Activated CD4-positive, alpha-beta T cell treated with anti-CD3 and anti-CD28 coated beads, Interleukin-2, amount 10 ng/mL, durations not matched to agents 24 days and 14 days (primary cell): ENCODE measurements at regions not wholly inside any gene's neighbourhood (a gene's known extent, or its start where the extent isn't known, plus 50 kb on each side); places are given as distances from the start of the nearest gene placed in this dataset.

Source experiments
- DNase-seq: peaks from one replicate; pipeline ENCODE4 v3.0.0; 2022
- H3K27ac Mint-ChIP-seq: one replicate; pipeline ENCODE4 v1.8.0; 2022; ENCODE audit warnings: mild to moderate bottlenecking, mixed read lengths
- H3K27me3 Mint-ChIP-seq: one replicate; pipeline ENCODE4 v1.8.0; 2022; ENCODE audit warnings: mixed read lengths
- H3K36me3 Mint-ChIP-seq: one replicate; pipeline ENCODE4 v1.8.0; 2022; ENCODE audit warnings: low read depth, mild to moderate bottlenecking, mixed read lengths
- H3K4me1 Mint-ChIP-seq: one replicate; pipeline ENCODE4 v1.8.0; 2021; ENCODE audit warnings: mixed read lengths
- H3K4me3 Mint-ChIP-seq: one replicate; pipeline ENCODE4 v1.8.0; 2022; ENCODE audit warnings: mild to moderate bottlenecking, moderate library complexity, mixed read lengths
- H3K9me3 Mint-ChIP-seq: one replicate; pipeline ENCODE4 v1.8.0; 2021; ENCODE audit warnings: mixed read lengths
- intact Hi-C: fragments of 100-400 bp; cut with micrococcal nuclease; formaldehyde crosslinking; loops from one replicate; pipeline ENCODE4 v1.15.1; 2023

GRCh38 chr18:10289951-10290637, 164.3 kb upstream of the APCDD1 start:
- no peak for DNase-seq
- Mint-ChIP-seq H3K4me1 (no peaks in the 10 kb centered on the region), H3K36me3 (no peaks in the 10 kb centered on the region), H3K27ac (no peak overlapping the region), H3K4me3 (no peak overlapping the region), H3K27me3 (no peaks in the 10 kb centered on the region), H3K9me3 (peaks cover 6% of the 10 kb centered on the region)
- intact Hi-C loops: no loop called here

DNA sequence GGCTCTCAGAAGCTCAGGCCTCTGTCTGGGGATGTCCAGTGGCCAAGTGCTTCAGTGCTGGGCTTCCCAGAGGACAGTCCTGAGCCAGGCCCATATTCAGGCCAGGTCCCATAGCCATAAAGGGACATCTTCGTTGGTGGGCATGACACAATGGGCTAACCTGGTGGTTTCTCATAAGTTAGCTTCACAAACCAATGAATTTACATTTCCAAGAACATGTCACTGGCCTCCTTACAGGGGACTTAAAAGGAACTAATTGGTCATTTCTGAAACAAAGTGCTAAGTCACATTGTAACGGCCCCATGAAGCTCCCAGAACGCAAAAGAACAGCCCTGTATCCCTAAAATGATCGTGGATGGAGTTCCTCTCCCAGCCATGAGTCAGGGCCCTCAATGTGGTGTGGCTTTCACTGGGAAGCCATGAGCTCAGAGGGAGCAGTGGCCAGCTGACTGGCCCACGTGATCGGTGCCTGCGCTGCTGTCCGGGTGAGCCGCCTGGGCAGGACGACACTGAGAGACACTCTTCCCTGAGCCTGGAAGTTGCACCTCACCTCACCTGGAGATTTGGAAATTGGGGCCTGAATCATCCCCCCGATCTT, 163.7 kb upstream of the APCDD1 start:
- intact Hi-C loops: no loop called here
- no peak overlapping the region for H3K27ac Mint-ChIP-seq
- no peaks in the 10 kb centered on the region for H3K4me1 Mint-ChIP-seq
- no peak overlapping the region for H3K4me3 Mint-ChIP-seq
- DNase-seq: no peak
- H3K27me3 Mint-ChIP-seq: no peaks in the 10 kb centered on the region
- no peaks in the 10 kb centered on the region for H3K36me3 Mint-ChIP-seq
- H3K9me3 Mint-ChIP-seq: peaks cover 6% of the 10 kb centered on the region

- H3K27me3 Mint-ChIP-seq: no peaks in the 10 kb centered on the region
- intact Hi-C loops: no loop called here
- peaks cover 6% of the 10 kb centered on the region for H3K9me3 Mint-ChIP-seq
These were observed 162.9 kb upstream of the APCDD1 start for GRCh38 chr18:10291568-10291981.

GRCh38 chr18:10293966-10294365, 160.5 kb upstream of the APCDD1 start:
- H3K27me3 Mint-ChIP-seq: no peaks in the 10 kb centered on the region
- H3K36me3 Mint-ChIP-seq: no peaks in the 10 kb centered on the region
- H3K9me3 Mint-ChIP-seq: no peaks in the 10 kb centered on the region
- H3K4me3 Mint-ChIP-seq: no peak overlapping the region
- no peak for DNase-seq
- no peak overlapping the region for H3K27ac Mint-ChIP-seq
- intact Hi-C loops: no loop called here
- no peaks in the 10 kb centered on the region for H3K4me1 Mint-ChIP-seq

More at GRCh38 chr18:10291568-10291981, 162.9 kb upstream of the APCDD1 start:
- no peak overlapping the region for H3K27ac Mint-ChIP-seq
- DNase-seq: no peak
- no peaks in the 10 kb centered on the region for H3K36me3 Mint-ChIP-seq
- no peaks in the 10 kb centered on the region for H3K4me1 Mint-ChIP-seq
- no peak overlapping the region for H3K4me3 Mint-ChIP-seq

DNA sequence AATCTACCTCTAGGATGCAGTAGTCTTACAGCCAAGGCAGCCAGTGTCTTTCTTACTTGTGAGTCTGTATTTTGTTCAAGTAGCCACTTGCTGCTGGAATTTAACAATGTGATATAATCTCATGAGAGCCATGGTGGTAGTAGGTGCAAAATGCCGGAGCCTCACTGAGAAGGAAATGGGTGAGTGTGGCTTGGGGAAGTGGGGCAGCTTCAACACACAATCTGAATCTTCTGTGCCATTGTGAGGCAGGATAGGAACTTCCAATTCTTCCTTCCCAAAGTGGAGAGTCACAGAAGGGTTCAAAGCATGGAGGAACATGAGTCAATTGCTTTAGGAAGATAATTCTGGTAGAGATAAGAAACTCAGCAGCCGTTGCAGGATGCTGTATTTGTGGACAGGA, 158.7 kb upstream of the APCDD1 start:
- Mint-ChIP-seq H3K27me3 (no peaks in the 10 kb centered on the region), H3K27ac (no peak overlapping the region), H3K4me1 (no peaks in the 10 kb centered on the region), H3K36me3 (no peaks in the 10 kb centered on the region), H3K9me3 (no peaks in the 10 kb centered on the region), H3K4me3 (no peak overlapping the region)
- intact Hi-C loops: no loop called here
- no peak for DNase-seq

DNA sequence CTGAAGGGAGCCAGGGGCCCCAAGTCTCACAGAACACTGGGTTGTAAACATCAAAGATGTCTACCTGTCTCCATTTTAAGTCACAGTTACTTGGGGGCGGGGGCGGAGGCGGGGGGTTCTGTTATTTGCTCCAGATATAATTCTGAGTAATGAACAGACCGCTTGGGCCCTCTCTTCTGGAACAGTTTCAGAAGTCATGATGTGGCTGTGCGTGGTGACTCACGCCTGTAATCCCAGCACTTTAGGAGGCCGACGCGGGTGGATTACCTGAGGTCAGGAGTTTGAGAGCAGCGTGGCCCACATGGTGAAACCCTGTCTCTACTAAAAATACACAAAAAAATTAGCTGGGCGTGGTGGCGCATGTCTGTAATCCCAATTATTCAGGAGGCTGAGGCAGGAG, 157.9 kb upstream of the APCDD1 start:
- Mint-ChIP-seq H3K4me1 (no peaks in the 10 kb centered on the region), H3K27ac (no peak overlapping the region), H3K9me3 (no peaks in the 10 kb centered on the region), H3K36me3 (no peaks in the 10 kb centered on the region), H3K4me3 (no peak overlapping the region), H3K27me3 (no peaks in the 10 kb centered on the region)
- intact Hi-C loops: no loop called here
- no peak for DNase-seq

GRCh38 chr18:10297086-10297485, 157.3 kb upstream of the APCDD1 start:
- H3K4me1 Mint-ChIP-seq: no peaks in the 10 kb centered on the region
- no peak overlapping the region for H3K4me3 Mint-ChIP-seq
- intact Hi-C loops: no loop called here

DNA sequence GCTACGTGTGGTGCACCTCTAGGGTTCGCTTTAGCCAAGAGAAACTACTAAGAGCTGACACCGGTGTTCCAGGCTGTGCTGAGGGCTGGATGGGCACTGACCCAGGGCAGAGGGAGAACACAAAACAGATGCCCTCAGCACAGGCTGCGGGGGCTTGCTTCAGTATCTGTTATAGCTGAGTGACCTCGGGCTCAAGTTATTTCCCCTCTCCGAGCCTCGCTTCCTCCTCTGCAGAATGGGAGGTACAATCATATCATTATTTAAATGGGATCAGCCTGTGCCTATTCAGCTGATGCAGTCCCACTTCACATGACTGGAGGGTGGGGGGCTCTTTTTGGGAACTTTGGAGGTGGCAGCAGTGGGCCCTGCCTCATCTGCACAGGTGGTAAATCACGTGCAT, 156.1 kb upstream of the APCDD1 start:
- no peak overlapping the region for H3K4me3 Mint-ChIP-seq
- intact Hi-C loops: no loop called here

More at GRCh38 chr18:10297086-10297485, 157.3 kb upstream of the APCDD1 start:
- H3K9me3 Mint-ChIP-seq: no peaks in the 10 kb centered on the region
- H3K27ac Mint-ChIP-seq: no peak overlapping the region
- H3K36me3 Mint-ChIP-seq: no peaks in the 10 kb centered on the region
- no peaks in the 10 kb centered on the region for H3K27me3 Mint-ChIP-seq
- DNase-seq: no peak

DNA sequence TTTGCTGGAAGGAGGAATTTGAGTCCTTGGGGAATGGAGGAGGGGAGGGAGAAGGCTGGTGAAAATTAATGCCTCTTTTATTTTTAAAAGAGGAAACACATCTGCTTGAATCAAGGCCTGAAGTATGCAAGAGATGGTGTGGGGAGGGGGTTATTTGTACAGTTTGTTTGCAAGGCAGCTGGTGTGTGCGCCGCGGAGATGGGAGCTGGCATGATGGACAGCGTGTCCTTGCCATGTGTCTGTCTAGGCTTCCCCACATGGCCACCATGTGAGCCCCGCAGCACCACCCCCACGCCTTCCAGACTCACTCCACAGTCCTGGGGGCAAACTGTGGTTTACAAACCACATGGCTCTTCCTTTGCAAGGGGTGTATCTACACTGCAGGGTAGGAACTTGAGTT, 154.8 kb upstream of the APCDD1 start:
- no peaks in the 10 kb centered on the region for H3K36me3 Mint-ChIP-seq
- DNase-seq: no peak
- intact Hi-C loops: no loop called here
- no peaks in the 10 kb centered on the region for H3K9me3 Mint-ChIP-seq
- H3K4me3 Mint-ChIP-seq: no peak overlapping the region
- no peaks in the 10 kb centered on the region for H3K4me1 Mint-ChIP-seq
- no peaks in the 10 kb centered on the region for H3K27me3 Mint-ChIP-seq
- H3K27ac Mint-ChIP-seq: no peak overlapping the region

More for the DNA sequence above, 156.1 kb upstream of the APCDD1 start:
- H3K27ac Mint-ChIP-seq: no peak overlapping the region
- no peak for DNase-seq
- no peaks in the 10 kb centered on the region for H3K36me3 Mint-ChIP-seq
- H3K4me1 Mint-ChIP-seq: no peaks in the 10 kb centered on the region
- no peaks in the 10 kb centered on the region for H3K27me3 Mint-ChIP-seq
- H3K9me3 Mint-ChIP-seq: no peaks in the 10 kb centered on the region

- H3K36me3 Mint-ChIP-seq: no peaks in the 10 kb centered on the region
- no peaks in the 10 kb centered on the region for H3K9me3 Mint-ChIP-seq
- no peak overlapping the region for H3K27ac Mint-ChIP-seq
- DNase-seq: no peak
- intact Hi-C loops: no loop called here
- no peaks in the 10 kb centered on the region for H3K27me3 Mint-ChIP-seq
- no peak overlapping the region for H3K4me3 Mint-ChIP-seq
- no peaks in the 10 kb centered on the region for H3K4me1 Mint-ChIP-seq
These were observed 153.7 kb upstream of the APCDD1 start for GRCh38 chr18:10300739-10301138.

GRCh38 chr18:10301831-10302483, 152.5 kb upstream of the APCDD1 start:
- Mint-ChIP-seq H3K36me3 (no peaks in the 10 kb centered on the region), H3K4me3 (no peak overlapping the region), H3K27me3 (no peaks in the 10 kb centered on the region), H3K4me1 (no peaks in the 10 kb centered on the region), H3K9me3 (no peaks in the 10 kb centered on the region), H3K27ac (no peak overlapping the region)
- no peak for DNase-seq
- intact Hi-C loops: no loop called here

GRCh38 chr18:10303171-10303570, 151.3 kb upstream of the APCDD1 start:
- no peak overlapping the region for H3K4me3 Mint-ChIP-seq
- intact Hi-C loops: no loop called here
- no peaks in the 10 kb centered on the region for H3K4me1 Mint-ChIP-seq
- H3K36me3 Mint-ChIP-seq: no peaks in the 10 kb centered on the region
- H3K9me3 Mint-ChIP-seq: no peaks in the 10 kb centered on the region
- H3K27ac Mint-ChIP-seq: no peak overlapping the region
- DNase-seq: no peak
- H3K27me3 Mint-ChIP-seq: peaks cover 3% of the 10 kb centered on the region

DNA sequence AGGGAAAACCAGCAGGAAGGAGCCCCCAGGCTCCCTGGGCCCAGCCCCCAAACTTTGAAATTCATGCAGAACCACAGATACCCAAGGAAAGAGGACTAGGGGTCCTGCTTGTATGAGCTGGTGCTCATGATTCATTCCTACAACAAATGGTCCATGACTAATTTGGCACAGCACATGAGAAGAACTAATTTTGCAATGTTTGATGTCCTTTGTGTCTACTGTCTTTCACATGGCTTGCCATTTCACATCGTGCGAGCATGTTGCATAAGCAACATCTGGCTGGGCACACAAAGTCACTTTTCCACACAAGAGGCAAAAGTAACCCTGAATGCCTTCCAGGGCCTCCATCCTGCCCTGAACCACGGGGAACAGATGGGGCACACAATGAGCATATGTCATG, 149.6 kb upstream of the APCDD1 start:
- Mint-ChIP-seq H3K4me3 (no peak overlapping the region), H3K4me1 (no peaks in the 10 kb centered on the region), H3K9me3 (no peaks in the 10 kb centered on the region), H3K36me3 (no peaks in the 10 kb centered on the region), H3K27me3 (peaks cover 3% of the 10 kb centered on the region), H3K27ac (no peak overlapping the region)
- DNase-seq: no peak
- intact Hi-C loops: no loop called here

DNA sequence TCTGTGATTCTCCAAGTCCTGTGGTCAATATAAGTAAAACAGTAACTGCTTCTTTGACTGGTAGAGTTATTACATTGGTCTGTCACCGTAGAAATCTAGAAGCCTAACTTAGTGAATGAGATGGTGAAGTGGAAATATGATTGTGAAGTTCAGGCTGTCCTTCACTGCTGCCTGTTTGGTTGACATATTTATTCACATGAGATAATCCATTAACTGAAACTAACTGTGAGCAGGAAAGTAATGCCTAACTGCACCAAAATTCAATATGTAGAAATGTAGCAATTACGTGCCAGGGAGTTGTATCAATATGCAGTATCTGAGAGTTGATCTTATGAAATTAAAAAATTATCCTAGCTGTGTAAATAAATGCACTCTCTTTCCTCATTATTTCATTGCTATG, 147.7 kb upstream of the APCDD1 start:
- H3K36me3 Mint-ChIP-seq: no peaks in the 10 kb centered on the region
- H3K27ac Mint-ChIP-seq: no peak overlapping the region
- DNase-seq: no peak
- intact Hi-C loops: no loop called here
- peaks cover 3% of the 10 kb centered on the region for H3K27me3 Mint-ChIP-seq
- H3K4me3 Mint-ChIP-seq: no peak overlapping the region
- H3K9me3 Mint-ChIP-seq: no peaks in the 10 kb centered on the region
- no peaks in the 10 kb centered on the region for H3K4me1 Mint-ChIP-seq
